ENCODE measurements at regions not wholly inside any gene's neighbourhood (a gene's known extent, or its start where the extent isn't known, plus 50 kb on each side); places are given as distances from the start of the nearest gene placed in this dataset.

GRCh38 chr7:156516791-156517378 lies 123.7 kb upstream of the RNF32 start:
- H3K4me1 ChIP-seq, result no peaks in the 10 kb centered on the region
- DNase-seq, result no peak
- ATAC-seq, result no peak
- no peaks in the 10 kb centered on the region for H3K27me3 ChIP-seq
- no peak overlapping the region for H3K27ac ChIP-seq
- TF ChIP-seq CTCF (IDR thresholded peaks at IDR 0.05), result no peak
- intact Hi-C loops (cut with DNase I), result no loop called here
- no peak overlapping the region for H3K4me3 ChIP-seq
- H3K9me3 ChIP-seq, result peaks cover 0 to 3% of the 10 kb centered on the region in 2 donors
- no peaks in the 10 kb centered on the region for H3K36me3 ChIP-seq

GRCh38 chr7:156515911-156516790 lies 124.4 kb upstream of the RNF32 start:
- no peak overlapping the region for H3K4me3 ChIP-seq
- no peaks in the 10 kb centered on the region for H3K4me1 ChIP-seq
- DNase-seq, result peak in 1 of 4 donors; percentile 5
- no peaks in the 10 kb centered on the region for H3K36me3 ChIP-seq
- intact Hi-C loops (cut with DNase I), result no loop called here
- peaks cover 0 to 11% of the 10 kb centered on the region in 2 donors for H3K9me3 ChIP-seq
- H3K27ac ChIP-seq, result no peak overlapping the region
- no peak for TF ChIP-seq CTCF (IDR thresholded peaks at IDR 0.05)
- H3K27me3 ChIP-seq, result no peaks in the 10 kb centered on the region
- no peak for ATAC-seq

GRCh38 chr7:156514851-156515250 lies 125.7 kb upstream of the RNF32 start:
- no peak for TF ChIP-seq CTCF (IDR thresholded peaks at IDR 0.05)
- Histone ChIP-seq H3K4me1 (no peaks in the 10 kb centered on the region), H3K27ac (no peak overlapping the region), H3K36me3 (no peaks in the 10 kb centered on the region), H3K9me3 (peaks cover 0 to 22% of the 10 kb centered on the region in 2 donors), H3K27me3 (no peaks in the 10 kb centered on the region), H3K4me3 (no peak overlapping the region)
- ATAC-seq (no peak), DNase-seq (no peak)
- intact Hi-C loops (cut with DNase I), result no loop called here

GRCh38 chr7:156511426-156511825 lies 129.1 kb upstream of the RNF32 start:
- peaks cover 0 to 30% of the 10 kb centered on the region in 2 donors for H3K9me3 ChIP-seq
- H3K36me3 ChIP-seq, result no peaks in the 10 kb centered on the region
- no peaks in the 10 kb centered on the region for H3K27me3 ChIP-seq
- intact Hi-C loops (cut with DNase I), result no loop called here
- H3K27ac ChIP-seq, result no peak overlapping the region
- TF ChIP-seq CTCF (IDR thresholded peaks at IDR 0.05), result no peak
- ATAC-seq (no peak), DNase-seq (no peak)
- no peak overlapping the region for H3K4me3 ChIP-seq
- no peaks in the 10 kb centered on the region for H3K4me1 ChIP-seq

- DNase-seq, result no peak
- H3K27me3 ChIP-seq, result no peaks in the 10 kb centered on the region
- peaks cover 0 to 30% of the 10 kb centered on the region in 2 donors for H3K9me3 ChIP-seq
- no peak overlapping the region for H3K27ac ChIP-seq
- H3K4me1 ChIP-seq, result no peaks in the 10 kb centered on the region
- no peak for ATAC-seq
- intact Hi-C loops (cut with DNase I), result no loop called here
- TF ChIP-seq CTCF (IDR thresholded peaks at IDR 0.05), result no peak
- H3K36me3 ChIP-seq, result no peaks in the 10 kb centered on the region
- H3K4me3 ChIP-seq, result no peak overlapping the region
These were observed 129.6 kb upstream of the RNF32 start for GRCh38 chr7:156510966-156511365.

Measured in left lung (tissue), 4 donors.